ENCODE measurements at regions not wholly inside any gene's neighbourhood (a gene's known extent, or its start where the extent isn't known, plus 50 kb on each side); places are given as distances from the start of the nearest gene placed in this dataset.

DNA sequence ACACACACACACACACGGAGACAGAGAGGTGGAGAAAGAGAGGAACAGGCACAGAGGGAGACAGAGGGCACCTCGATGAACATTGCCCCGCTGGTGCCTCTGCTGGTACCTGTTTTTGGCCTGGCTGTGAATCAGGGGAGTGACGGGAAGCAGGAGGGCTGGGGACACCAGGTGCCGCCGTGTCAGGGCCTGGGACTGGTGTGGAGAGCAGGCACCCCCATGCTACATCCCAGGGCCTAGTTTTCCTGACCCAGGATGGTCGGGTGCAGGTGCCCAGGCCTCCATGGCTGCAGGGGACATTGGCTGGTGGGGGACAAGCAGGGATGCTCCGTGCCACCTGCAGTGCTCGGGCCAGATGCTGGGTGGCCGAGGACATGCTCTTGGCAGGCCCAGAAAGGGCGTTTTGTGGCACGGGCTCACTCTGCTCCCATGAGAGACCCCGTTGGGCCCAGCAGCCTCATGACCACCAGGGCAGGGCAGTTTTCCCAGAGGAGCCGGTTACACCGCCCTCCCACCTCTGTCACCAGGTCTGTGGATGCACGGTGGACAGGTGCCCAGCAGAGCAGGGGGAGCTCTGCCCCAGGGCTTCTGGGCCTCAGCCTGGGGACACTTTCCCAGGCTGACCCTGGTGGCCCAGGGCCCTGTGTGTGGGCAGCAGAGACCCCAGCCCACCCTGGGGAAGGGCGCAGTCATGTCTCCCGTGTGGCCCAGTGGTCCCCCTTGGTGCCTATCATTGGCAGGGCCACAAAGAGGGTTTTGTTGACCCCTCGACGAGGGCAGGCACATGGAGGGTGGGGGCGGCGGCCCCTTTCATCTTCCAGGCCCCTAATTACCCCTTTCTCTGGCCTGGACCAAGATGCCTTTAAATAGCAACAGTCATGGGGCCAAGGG is 207.5 kb upstream of the RTL1 start:
- TF ChIP-seq TAF1 (IDR thresholded peaks at IDR 0.05; ENCODE audit: borderline replicate concordance, insufficient read depth, low read length) (no peak), POLR2AphosphoS5 (IDR thresholded peaks at IDR 0.05; ENCODE audit: low read depth, low read length) (no peak), REST (IDR thresholded peaks at IDR 0.05; ENCODE audit: insufficient read depth in 1 of 2, low read depth in 2 of 2, low read length in 2 of 2) (no peak), FOXP2 (optimal IDR thresholded peaks at IDR 0.05; ENCODE audit: borderline replicate concordance, extremely low read depth, extremely low read length, insufficient read depth) (no peak), SIN3A (IDR thresholded peaks at IDR 0.05; ENCODE audit: borderline replicate concordance, insufficient read depth, low read length) (no peak)

Measured in PFSK-1 (cell line).